SK-N-SH (cell line): ENCODE measurements at regions not wholly inside any gene's neighbourhood (a gene's known extent, or its start where the extent isn't known, plus 50 kb on each side); places are given as distances from the start of the nearest gene placed in this dataset.
"Not testable (repeated sequence)": the region's sequence is repeated elsewhere in the genome, so short reads cannot be mapped to it uniquely, and the experiment has no call there.

Experiments used
- CTCF ChIA-PET: fragments of 300-600, 350-600 bp; formaldehyde crosslinking; extraction: SDS; loops from one replicate; lab custom pipeline; 2021; lab: Yijun Ruan, JAX
- POLR2A ChIA-PET: fragments of 350-600 bp; sonication (Branson Sonifier 250); formaldehyde crosslinking; extraction: SDS; loops from one replicate; lab custom pipeline; 2020; ENCODE audit warnings: antibody characterized with exemption, inconsistent platforms; lab: Yijun Ruan, JAX
- DNase-seq: peaks from one replicate; pipeline ENCODE4 v3.0.0; 2012
- H2AFZ ChIP-seq: fragments of 200-600 bp; sonication (generic); 2 replicates; pipeline ENCODE4 v1.8.1; 2016; ENCODE audit warnings: antibody characterized with exemption, mild to moderate bottlenecking, low read depth
- H3F3A ChIP-seq: fragments of 200-600 bp; sonication (generic); replicated peaks from 2 replicates; pipeline ENCODE3; 2016; ENCODE audit warnings: antibody characterized with exemption, mild to moderate bottlenecking; ENCODE audit not compliant: insufficient read depth
- H3K27ac ChIP-seq, 2 experiments: fragments of 200-500 bp in 1 of 2; fragments of 200-600 bp in 1 of 2; sonication (Bioruptor generic) in 1 of 2; sonication (generic), shearing (Covaris generic) in 1 of 2; 2 replicates each; pipeline versions ENCODE4 v1.5.1 to v1.6.1; 2014 to 2016; ENCODE audit warnings: low read depth in 2 of 2, inconsistent platforms in 1 of 2, low read length in 1 of 2, mild to moderate bottlenecking in 1 of 2, mixed read lengths in 1 of 2
- H3K27me3 ChIP-seq: fragments of 200-600 bp; sonication (generic), shearing (Covaris generic); 2 replicates; pipeline ENCODE4 v1.6.1; 2016; ENCODE audit warnings: mixed run types; ENCODE audit not compliant: insufficient read depth
- H3K36me3 ChIP-seq, 2 experiments: fragments of 200-500 bp in 1 of 2; fragments of 200-600 bp in 1 of 2; sonication (Bioruptor generic) in 1 of 2; sonication (generic) in 1 of 2; replicated peaks in 1 of 2; 2 replicates each; pipeline versions ENCODE3 to v1.5.1; 2014 to 2016; ENCODE audit warnings: low read length in 1 of 2, mild to moderate bottlenecking in 1 of 2; ENCODE audit not compliant: insufficient read depth in 2 of 2, control insufficient read depth in 1 of 2
- H3K4me1 ChIP-seq, 2 experiments: fragments of 200-500 bp in 1 of 2; fragments of 200-600 bp in 1 of 2; sonication (Bioruptor generic) in 1 of 2; sonication (generic), shearing (Covaris generic) in 1 of 2; 2 replicates each; pipeline versions ENCODE4 v1.5.1 to v1.6.1; 2014 to 2016; ENCODE audit warnings: low read depth in 1 of 2, low read length in 1 of 2, mixed run types in 1 of 2; ENCODE audit not compliant: insufficient read depth in 2 of 2, control insufficient read depth in 1 of 2
- H3K4me2 ChIP-seq: fragments of 200-600 bp; sonication (generic), shearing (Covaris generic); 2 replicates; pipeline ENCODE4 v1.6.1; 2017; ENCODE audit warnings: mixed run types
- H3K4me3 ChIP-seq, 2 experiments: fragments of 200-500 bp in 1 of 2; fragments of 200-600 bp in 1 of 2; sonication (Bioruptor generic) in 1 of 2; sonication (generic), shearing (Covaris generic) in 1 of 2; 2 replicates each; pipeline versions ENCODE4 v1.5.1 to v1.8.1; 2014 to 2016; ENCODE audit warnings: low read depth in 2 of 2, inconsistent platforms in 1 of 2, low read length in 1 of 2, mild to moderate bottlenecking in 1 of 2, mixed read lengths in 1 of 2, moderate library complexity in 1 of 2
- H3K79me2 ChIP-seq: fragments of 200-600 bp; sonication (generic); 2 replicates; pipeline ENCODE4 v1.8.1; 2017; ENCODE audit warnings: mild to moderate bottlenecking; ENCODE audit not compliant: insufficient read depth
- H3K9ac ChIP-seq: fragments of 200-600 bp; sonication (generic); 2 replicates; pipeline ENCODE4 v1.6.1; 2017; ENCODE audit warnings: mixed run types
- H3K9me2 ChIP-seq: fragments of 200-600 bp; sonication (generic); 2 replicates; pipeline ENCODE4 v1.6.1; 2017; ENCODE audit warnings: mixed run types
- H3K9me3 ChIP-seq: fragments of 200-600 bp; sonication (generic); 2 replicates; pipeline ENCODE4 v1.6.1; 2017; ENCODE audit warnings: mixed run types, mild to moderate bottlenecking, moderate library complexity
- H4K20me1 ChIP-seq: fragments of 200-600 bp; sonication (generic); 2 replicates; pipeline ENCODE4 v1.6.1; 2017; ENCODE audit warnings: mild to moderate bottlenecking, mixed run types; ENCODE audit not compliant: insufficient read depth
- ELF1 ChIP-seq: IDR thresholded peaks from 2 replicates; pipeline ENCODE4 v1.4.0; 2012
- EP300 ChIP-seq, 2 experiments: IDR thresholded peaks; 2 replicates each; pipeline versions ENCODE4 v1.4.0 to v1.6.1; 2012; ENCODE audit warnings: borderline replicate concordance in 1 of 2, low read depth in 1 of 2, low read length in 1 of 2
- EZH2phosphoT487 ChIP-seq: fragments of 200-600 bp; sonication (generic); IDR thresholded peaks from 2 replicates; pipeline ENCODE4 v1.6.1; 2017; ENCODE audit warnings: low read depth, mixed run types, mild to moderate bottlenecking, antibody characterized with exemption, moderate library complexity, borderline replicate concordance
- FOXJ3 ChIP-seq: sonication (generic); formaldehyde crosslinking; IDR thresholded peaks from 2 replicates; pipeline ENCODE4 v1.5.1; 2020; ENCODE audit warnings: mild to moderate bottlenecking, missing genetic modification reagents
- GABPA ChIP-seq: IDR thresholded peaks from 2 replicates; pipeline ENCODE4 v1.4.0; 2012; ENCODE audit warnings: low read depth, mild to moderate bottlenecking
- GATA2 ChIP-seq: sonication (generic); formaldehyde crosslinking; IDR thresholded peaks from 2 replicates; pipeline ENCODE4 v1.5.0; 2020; ENCODE audit warnings: mild to moderate bottlenecking, missing genetic modification reagents
- JUND ChIP-seq: IDR thresholded peaks from 2 replicates; pipeline ENCODE4 v1.4.0; 2012
- MEF2A ChIP-seq: IDR thresholded peaks from 2 replicates; pipeline ENCODE4 v1.4.0; 2012; ENCODE audit warnings: low read depth, borderline replicate concordance
- NFIC ChIP-seq: IDR thresholded peaks from 2 replicates; pipeline ENCODE4 v1.4.0; 2012; ENCODE audit warnings: borderline replicate concordance
- POLR2AphosphoS5 ChIP-seq: IDR thresholded peaks from 2 replicates; pipeline ENCODE4 v1.6.1; 2012; ENCODE audit warnings: low read depth, low read length
- RAD21 ChIP-seq: IDR thresholded peaks from 2 replicates; pipeline ENCODE4 v1.6.1; 2012; ENCODE audit warnings: mild to moderate bottlenecking, low read length
- RCOR1 ChIP-seq: fragments of 150-350 bp; IDR thresholded peaks from 2 replicates; pipeline ENCODE4 v1.6.1; 2017; ENCODE audit warnings: antibody characterized with exemption, low read length
- RFX5 ChIP-seq: IDR thresholded peaks from 2 replicates; pipeline ENCODE4 v1.6.1; 2012; ENCODE audit warnings: mild to moderate bottlenecking, improper control_type of control experiment, low read length
- YY1 ChIP-seq: IDR thresholded peaks from 2 replicates; pipeline ENCODE4 v1.4.0; 2012; ENCODE audit warnings: low read depth, mild to moderate bottlenecking
- WGBS: methylation state at CpG from one replicate; pipeline ENCODE4 v1.1.6; 2017; ENCODE audit warnings: low lambda C conversion rate; 5-methylcytosine and 5-hydroxymethylcytosine counted together
- TF ChIP-seq, protein P1 (sequence below): fragments of 150-350 bp; IDR thresholded peaks from 2 replicates; pipeline ENCODE4 v1.6.1; 2016; ENCODE audit warnings: mild to moderate bottlenecking, low read depth, low read length
- TF ChIP-seq, protein P2 (sequence below): IDR thresholded peaks from 2 replicates; pipeline ENCODE4 v1.4.0; 2012; ENCODE audit warnings: low read depth
- TF ChIP-seq, protein P3 (sequence below): IDR thresholded peaks from 2 replicates; pipeline ENCODE4 v1.6.1; 2012; ENCODE audit warnings: mild to moderate bottlenecking, low read depth, low read length, moderate library complexity

DNA sequence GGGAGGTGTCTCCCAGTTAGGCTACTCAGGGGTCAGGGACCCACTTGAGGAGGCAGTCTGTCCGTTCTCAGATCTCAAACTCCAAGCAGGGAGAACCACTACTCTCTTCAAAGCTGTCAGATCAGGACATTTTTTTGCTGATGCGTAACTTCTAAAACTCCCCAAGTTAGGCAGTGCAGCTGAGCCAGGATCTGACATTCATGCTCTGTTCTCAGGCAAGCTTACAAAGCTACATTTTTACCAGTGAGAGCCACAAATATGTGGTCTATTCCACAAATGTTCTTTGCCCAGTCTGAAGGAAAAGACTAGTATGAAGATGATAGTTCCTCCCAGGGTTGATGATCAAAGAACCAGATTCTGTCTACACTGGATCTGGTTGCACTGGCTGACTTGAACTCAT is 184.1 kb downstream of the MTCL1 start:
- Histone ChIP-seq H4K20me1 (no peaks in the 10 kb centered on the region), H3K4me1 (peaks cover 0 to 10% of the 10 kb centered on the region in 2 experiments; a peak in 1 of 4 replicates), H3K79me2 (no peaks in the 10 kb centered on the region), H3K9me2 (no peaks in the 10 kb centered on the region), H3K36me3 (no peaks in the 10 kb centered on the region), H3K27me3 (no peaks in the 10 kb centered on the region), H3K9me3 (peaks cover 8% of the 10 kb centered on the region; the same call in 1 of the 2 replicates), H3K4me3 (no peak overlapping the region)
- CTCF ChIA-PET: no interaction called here
- 45% methylated on average over 2 of the region's 2 CpGs for whole genome bisulfite sequencing
- no peak for TF ChIP-seq RAD21
- no peak for TF ChIP-seq JUND
- TF ChIP-seq FOXJ3 (CRISPR knock-in tag): no peak
- no peak for TF ChIP-seq GABPA
- TF ChIP-seq EZH2phosphoT487: no peak
- TF ChIP-seq GATA2 (CRISPR knock-in tag): no peak
- no peak for TF ChIP-seq ELF1
- TF ChIP-seq, protein P1, sequence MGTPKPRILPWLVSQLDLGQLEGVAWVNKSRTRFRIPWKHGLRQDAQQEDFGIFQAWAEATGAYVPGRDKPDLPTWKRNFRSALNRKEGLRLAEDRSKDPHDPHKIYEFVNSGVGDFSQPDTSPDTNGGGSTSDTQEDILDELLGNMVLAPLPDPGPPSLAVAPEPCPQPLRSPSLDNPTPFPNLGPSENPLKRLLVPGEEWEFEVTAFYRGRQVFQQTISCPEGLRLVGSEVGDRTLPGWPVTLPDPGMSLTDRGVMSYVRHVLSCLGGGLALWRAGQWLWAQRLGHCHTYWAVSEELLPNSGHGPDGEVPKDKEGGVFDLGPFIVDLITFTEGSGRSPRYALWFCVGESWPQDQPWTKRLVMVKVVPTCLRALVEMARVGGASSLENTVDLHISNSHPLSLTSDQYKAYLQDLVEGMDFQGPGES: no peak
- TF ChIP-seq NFIC: no peak
- TF ChIP-seq, all 33 proteins: peak for 0
- POLR2A ChIA-PET: no interaction called here
- Histone ChIP-seq H3K4me2 (no peak overlapping the region), H3F3A (peaks cover 12% of the 10 kb centered on the region), H3K27ac (no peak overlapping the region), H3K9ac (no peak overlapping the region), H2AFZ (no peak overlapping the region)
- DNase-seq: no peak

DNA sequence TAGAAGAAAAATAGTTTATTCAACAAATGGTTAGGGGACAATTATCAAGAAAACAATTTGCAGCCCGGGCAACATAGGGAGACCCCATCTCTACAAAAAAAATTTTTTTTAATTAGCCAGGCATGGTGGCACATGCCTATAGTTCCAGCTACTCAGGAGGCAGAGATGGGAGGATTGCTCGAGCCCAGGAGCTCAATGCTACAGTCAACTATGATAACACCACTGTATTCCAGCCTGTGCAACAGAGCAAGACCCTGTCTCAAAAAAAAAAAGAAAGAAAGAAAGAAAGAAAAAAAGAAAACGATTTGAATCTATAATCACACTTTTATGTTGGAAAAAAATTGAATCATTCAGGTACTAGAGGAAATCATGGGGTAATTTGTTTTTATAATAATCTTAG is 185.1 kb downstream of the MTCL1 start:
- DNase-seq, CTCF ChIA-PET, H3K9me2 ChIP-seq, H3K27me3 ChIP-seq, H3K4me3 ChIP-seq, POLR2A ChIA-PET, H3K4me1 ChIP-seq, H4K20me1 ChIP-seq, H3K9me3 ChIP-seq, H3K79me2 ChIP-seq, H2AFZ ChIP-seq, H3K36me3 ChIP-seq: not testable (repeated sequence)
- Histone ChIP-seq H3K27ac (peak overlapping the region in 1 of 2 experiments; percentile 80; a peak in 2 of 4 replicates), H3K9ac (peak overlapping the region; percentile 39; the same call in 1 of the 2 replicates), H3F3A (peaks cover 12% of the 10 kb centered on the region), H3K4me2 (peak overlapping the region; percentile 39)
- 48% methylated on average over 3 of the region's 3 CpGs for WGBS

DNA sequence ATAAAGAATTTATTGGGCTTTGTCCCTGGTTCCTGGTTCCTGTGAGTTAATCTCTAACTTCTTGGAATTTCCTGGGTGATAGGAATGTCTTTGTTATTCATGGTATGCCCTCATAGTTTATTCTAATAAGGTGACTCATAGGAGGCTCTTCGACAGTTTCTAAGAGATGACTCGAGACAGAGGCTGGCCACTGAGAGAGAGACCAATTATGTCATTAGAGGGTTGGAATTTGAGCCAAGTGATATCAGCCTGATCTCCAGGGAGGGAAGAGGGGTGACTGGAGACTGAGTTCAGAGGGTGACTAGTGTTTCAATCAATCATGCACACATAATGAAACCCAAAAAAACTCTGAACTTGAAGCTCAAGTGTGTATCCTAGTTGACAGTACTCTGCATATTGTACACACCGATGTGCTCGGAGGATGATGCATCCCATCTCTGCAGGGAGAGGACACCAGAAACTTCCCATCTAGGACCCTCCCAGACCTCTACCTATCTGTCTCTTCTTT is 185.7 kb downstream of the MTCL1 start:
- ChIA-PET POLR2A (no interaction called here), CTCF (no interaction called here)
- TF ChIP-seq, protein P1: no peak
- TF ChIP-seq YY1 (no peak), EP300 (IDR thresholded peaks at IDR 0.05; ENCODE audit: borderline replicate concordance in 1 of 2, low read depth in 1 of 2, low read length in 1 of 2) (peak; percentile 9 to 93; a peak in 2 of 4 replicates), MEF2A (peak; percentile 84), RFX5 (no peak), GABPA (peak; percentile 22; the same call in 1 of the 2 replicates), RCOR1 (no peak), POLR2AphosphoS5 (peak; percentile 66; the same call in 1 of the 2 replicates), GATA2 (CRISPR knock-in tag) (no peak)
- TF ChIP-seq, protein P2, sequence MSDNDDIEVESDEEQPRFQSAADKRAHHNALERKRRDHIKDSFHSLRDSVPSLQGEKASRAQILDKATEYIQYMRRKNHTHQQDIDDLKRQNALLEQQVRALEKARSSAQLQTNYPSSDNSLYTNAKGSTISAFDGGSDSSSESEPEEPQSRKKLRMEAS: peak; percentile 19; the same call in 1 of the 2 replicates
- TF ChIP-seq, protein P3, sequence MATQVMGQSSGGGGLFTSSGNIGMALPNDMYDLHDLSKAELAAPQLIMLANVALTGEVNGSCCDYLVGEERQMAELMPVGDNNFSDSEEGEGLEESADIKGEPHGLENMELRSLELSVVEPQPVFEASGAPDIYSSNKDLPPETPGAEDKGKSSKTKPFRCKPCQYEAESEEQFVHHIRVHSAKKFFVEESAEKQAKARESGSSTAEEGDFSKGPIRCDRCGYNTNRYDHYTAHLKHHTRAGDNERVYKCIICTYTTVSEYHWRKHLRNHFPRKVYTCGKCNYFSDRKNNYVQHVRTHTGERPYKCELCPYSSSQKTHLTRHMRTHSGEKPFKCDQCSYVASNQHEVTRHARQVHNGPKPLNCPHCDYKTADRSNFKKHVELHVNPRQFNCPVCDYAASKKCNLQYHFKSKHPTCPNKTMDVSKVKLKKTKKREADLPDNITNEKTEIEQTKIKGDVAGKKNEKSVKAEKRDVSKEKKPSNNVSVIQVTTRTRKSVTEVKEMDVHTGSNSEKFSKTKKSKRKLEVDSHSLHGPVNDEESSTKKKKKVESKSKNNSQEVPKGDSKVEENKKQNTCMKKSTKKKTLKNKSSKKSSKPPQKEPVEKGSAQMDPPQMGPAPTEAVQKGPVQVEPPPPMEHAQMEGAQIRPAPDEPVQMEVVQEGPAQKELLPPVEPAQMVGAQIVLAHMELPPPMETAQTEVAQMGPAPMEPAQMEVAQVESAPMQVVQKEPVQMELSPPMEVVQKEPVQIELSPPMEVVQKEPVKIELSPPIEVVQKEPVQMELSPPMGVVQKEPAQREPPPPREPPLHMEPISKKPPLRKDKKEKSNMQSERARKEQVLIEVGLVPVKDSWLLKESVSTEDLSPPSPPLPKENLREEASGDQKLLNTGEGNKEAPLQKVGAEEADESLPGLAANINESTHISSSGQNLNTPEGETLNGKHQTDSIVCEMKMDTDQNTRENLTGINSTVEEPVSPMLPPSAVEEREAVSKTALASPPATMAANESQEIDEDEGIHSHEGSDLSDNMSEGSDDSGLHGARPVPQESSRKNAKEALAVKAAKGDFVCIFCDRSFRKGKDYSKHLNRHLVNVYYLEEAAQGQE: 0 out of 2 replicates have a peak, but pooled peaks have one; percentile 13

More for the DNA sequence above, 185.7 kb downstream of the MTCL1 start:
- no peak overlapping the region for H2AFZ ChIP-seq
- no peaks in the 10 kb centered on the region for H4K20me1 ChIP-seq
- no peaks in the 10 kb centered on the region for H3K27me3 ChIP-seq
- no peak for DNase-seq
- H3K9me3 ChIP-seq: peaks cover 8% of the 10 kb centered on the region; the same call in 1 of the 2 replicates
- peak overlapping the region; percentile 39 for H3K4me2 ChIP-seq
- H3F3A ChIP-seq: peaks cover 12% of the 10 kb centered on the region
- H3K9ac ChIP-seq: peak overlapping the region; percentile 39; the same call in 1 of the 2 replicates
- WGBS: 3% methylated on average over 4 of the region's 4 CpGs
- peak overlapping the region; percentile 35 to 80; a peak in 3 of 4 replicates for H3K27ac ChIP-seq
- no peaks in the 10 kb centered on the region for H3K9me2 ChIP-seq
- no peaks in the 10 kb centered on the region for H3K36me3 ChIP-seq
- no peak overlapping the region for H3K4me3 ChIP-seq
- H3K79me2 ChIP-seq: no peaks in the 10 kb centered on the region
- H3K4me1 ChIP-seq: peaks cover 0 to 10% of the 10 kb centered on the region in 2 experiments; a peak in 1 of 4 replicates
